A204.1 (cell line): ENCODE measurements at regions not wholly inside any gene's neighbourhood (a gene's known extent, or its start where the extent isn't known, plus 50 kb on each side); places are given as distances from the start of the nearest gene placed in this dataset.

Experiments
- FAIRE-seq: peaks from 2 replicates; lab custom pipeline; 2012; peaks lifted over from hg19 to GRCh38; lab: Jason Lieb, UNC

DNA sequence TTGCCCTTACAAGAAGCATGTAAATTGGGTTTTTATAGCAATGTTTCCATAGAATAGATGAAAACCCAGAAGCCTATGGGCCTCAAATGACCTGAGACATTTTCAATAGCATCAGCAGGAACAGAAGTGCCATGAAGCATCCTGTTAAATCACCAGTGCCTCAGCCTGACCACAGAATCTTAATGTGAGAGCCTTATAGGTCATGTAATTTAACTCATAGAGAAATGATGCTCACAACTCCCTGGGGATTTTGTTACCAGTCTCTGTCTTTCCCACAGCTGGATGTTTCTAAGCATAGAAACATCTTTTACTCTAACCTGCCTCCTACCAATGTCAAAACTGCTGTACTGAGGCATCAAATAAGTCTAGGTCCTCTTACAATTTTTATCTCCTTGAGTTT is 295.8 kb upstream of the ACVR2A start:
- no peak for FAIRE-seq

- no peak for FAIRE-seq
These were observed 296.4 kb upstream of the ACVR2A start for GRCh38 chr2:147548451-147548850.

GRCh38 chr2:147547440-147547839 is 297.4 kb upstream of the ACVR2A start:
- FAIRE-seq = no peak

DNA sequence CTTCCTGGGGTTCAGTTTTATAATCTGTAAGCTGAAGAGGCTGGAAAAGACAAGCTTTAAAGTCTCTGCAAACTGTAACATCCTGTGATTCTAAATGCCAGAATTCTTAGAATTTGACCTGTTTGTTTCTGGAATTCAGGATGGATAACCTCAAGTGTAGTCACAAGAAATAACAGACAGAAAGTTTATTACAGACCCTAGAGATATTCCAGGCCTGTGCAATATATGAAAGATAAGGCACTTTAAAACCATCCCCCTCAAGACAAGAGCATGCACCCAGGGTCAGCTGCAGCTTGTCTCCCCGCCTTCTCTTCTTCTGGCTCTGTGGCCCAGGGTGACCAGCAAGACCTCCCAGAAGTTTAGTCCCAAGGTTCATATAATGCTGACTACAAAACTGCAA is 298.7 kb upstream of the ACVR2A start:
- FAIRE-seq = no peak

DNA sequence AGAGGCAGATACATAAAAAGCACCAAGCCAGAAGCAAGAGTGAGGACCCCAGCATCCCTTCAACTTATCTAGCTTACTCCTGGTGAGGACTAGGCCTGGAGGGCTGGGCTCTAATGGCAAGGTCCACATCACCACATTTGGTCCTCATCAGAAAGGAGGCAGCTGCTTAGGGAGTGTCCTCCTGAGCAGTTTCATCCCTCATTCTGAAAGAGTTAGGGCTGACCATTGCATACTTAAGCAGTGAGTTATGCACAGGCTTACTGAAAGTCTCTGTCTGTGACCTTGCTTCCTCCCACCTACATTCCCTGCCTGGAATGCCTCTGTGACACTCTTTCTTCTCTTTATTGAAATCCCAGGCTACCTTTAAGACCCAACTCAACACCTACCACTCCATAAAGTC is 301.8 kb upstream of the ACVR2A start:
- FAIRE-seq = no peak

- no peak for FAIRE-seq
These were observed 302.5 kb upstream of the ACVR2A start for GRCh38 chr2:147542351-147542750.

DNA sequence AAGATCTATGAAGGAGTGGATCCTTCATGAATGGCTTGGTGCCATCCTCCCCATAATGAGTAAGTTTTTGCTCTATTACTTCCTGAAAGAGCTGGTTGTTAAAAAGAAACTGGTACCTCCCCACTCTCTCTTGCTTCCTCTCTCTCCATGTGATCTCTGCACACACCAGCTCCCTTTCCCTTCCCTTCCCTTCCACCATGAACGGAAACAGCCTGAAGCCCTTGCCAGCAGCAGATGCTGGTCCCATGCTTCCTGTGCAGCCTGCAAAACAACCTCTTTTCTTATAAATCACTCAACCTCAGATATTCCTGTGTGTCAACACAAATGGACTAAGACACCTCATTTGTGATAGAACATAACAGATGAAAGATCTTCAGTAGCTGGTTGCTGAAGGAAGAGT is 303.5 kb upstream of the ACVR2A start:
- no peak for FAIRE-seq

DNA sequence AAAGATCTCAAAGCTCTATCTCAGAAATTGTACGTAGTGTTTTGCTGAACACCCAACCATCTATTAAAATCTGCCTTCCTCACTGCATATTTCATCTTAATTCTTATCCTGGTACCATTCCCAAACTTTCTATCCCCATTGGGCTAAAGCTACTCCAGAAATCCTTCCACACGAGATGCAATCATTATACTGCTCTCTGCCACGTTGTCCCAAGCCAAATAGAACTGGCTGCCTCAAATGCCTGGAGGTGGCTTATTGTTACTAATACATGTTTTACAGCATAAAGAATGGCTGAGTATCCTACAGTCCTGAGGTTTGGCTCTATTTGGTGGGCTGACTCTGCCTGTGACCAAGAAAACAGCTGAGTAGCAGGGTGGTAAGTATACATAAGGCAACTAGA is 306.0 kb upstream of the ACVR2A start:
- no peak for FAIRE-seq

DNA sequence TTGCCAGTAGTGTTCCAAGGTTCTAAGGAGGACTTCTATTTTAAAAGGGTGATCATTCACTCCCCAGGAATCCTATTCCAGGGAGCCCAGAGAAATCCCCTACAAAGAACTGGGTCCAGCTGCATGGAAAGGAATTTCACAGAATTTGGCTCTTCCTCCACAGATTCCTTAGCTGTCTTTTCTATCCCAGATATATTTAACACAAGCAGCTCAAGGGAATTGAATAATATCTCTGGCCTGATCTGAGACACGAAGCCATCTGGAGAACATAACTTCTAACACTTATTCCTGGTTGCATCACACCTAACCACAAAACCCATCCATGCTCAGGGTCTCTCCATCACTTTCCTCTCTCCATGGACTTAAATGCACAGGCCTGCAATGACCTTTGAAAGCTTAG is 306.7 kb upstream of the ACVR2A start:
- no peak for FAIRE-seq

DNA sequence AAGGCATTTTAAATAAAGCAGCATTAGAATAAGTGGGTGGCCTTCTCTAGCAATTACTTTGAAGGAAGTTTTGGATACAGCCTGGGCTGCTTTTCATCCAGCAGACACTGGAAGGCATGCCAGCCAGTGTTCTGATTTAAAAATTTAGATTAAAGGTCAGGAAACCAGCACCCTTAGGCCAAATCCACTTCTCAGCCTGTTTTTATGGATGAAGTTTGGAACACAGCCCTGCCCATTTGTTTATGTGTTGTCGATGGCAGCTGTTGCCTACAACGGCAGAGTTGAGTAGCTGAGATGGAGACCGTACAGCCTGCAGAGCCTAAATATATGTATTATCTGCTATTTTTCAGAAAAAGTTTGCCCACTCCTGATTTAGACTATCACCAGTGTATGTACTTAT is 313.6 kb upstream of the ACVR2A start:
- no peak for FAIRE-seq

DNA sequence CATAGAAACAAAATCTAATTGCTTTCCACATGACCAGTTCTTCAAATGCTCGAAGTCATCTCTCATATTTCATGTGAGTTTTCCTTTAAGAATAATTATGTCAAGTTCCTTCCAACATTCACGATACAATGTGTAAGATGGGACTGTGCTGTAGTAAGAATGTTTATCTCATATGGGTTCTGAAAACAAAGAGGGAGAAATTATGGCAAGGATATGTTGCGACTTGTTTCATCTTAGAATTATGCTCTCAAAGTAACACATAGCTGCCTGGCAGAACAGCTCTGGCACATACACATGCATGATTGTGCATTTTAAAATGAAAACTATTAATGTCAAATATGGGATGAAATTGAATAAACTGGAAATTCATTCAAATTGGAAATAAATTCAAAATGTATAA is 314.8 kb upstream of the ACVR2A start:
- FAIRE-seq = no peak

- FAIRE-seq = no peak
These were observed 318.9 kb upstream of the ACVR2A start for GRCh38 chr2:147525819-147526489.

DNA sequence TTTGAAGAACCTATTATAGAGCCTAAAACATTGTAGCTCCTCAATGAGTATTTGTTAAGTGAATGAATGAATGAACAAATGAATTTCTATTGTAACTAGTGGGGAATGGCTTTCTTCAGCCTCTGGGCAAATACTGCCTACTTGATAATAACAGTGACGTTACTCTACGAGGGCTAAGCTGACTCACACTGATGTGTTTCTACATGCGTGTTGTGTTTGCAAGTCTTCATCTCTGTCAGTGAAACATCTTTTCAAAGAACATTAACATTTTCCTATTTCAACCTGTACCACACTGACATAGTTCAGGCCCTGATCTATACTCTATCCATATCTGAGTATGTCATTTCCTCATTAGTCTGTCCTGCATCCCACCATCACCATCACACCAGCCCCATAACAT is 319.9 kb upstream of the ACVR2A start:
- FAIRE-seq = no peak

DNA sequence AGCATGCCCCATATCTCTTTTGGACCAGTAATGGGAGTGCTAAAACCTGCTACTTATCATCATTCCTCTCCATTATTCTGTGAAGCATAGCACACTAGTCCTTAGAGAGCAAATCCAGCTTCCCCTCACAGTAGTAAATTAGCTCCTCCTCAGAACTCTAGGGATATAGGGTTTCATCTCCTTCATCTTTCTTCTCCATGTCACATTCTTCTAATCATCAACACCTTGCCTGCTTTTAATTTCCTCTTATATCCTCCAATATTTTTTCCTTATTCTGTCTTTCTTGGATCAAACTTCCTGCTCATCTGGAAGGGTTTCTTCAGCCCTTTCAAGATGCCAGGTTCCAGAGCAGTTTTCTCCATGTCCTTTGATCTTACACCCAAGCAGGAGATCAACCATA is 321.4 kb upstream of the ACVR2A start:
- no peak for FAIRE-seq

DNA sequence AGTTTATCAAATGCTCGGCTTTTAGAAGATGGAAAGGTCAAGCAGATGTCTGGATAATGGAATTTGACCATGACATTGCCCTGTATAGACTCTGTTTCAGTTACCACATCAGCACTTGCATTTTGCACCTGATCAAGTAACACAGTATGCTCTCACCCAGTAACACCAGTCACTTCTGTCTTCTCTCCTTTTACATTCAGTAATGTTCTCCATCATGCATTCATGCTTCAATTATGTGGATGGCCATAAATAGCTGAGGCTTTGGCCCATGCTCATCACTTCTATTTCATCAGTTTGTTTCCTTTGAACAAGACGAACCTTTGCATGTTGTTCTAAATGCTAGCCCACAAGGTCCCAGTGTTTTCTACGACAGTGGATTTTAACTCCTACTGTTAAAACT is 322.9 kb upstream of the ACVR2A start:
- no peak for FAIRE-seq

GRCh38 chr2:147520817-147521216 is 324.0 kb upstream of the ACVR2A start:
- FAIRE-seq = no peak

DNA sequence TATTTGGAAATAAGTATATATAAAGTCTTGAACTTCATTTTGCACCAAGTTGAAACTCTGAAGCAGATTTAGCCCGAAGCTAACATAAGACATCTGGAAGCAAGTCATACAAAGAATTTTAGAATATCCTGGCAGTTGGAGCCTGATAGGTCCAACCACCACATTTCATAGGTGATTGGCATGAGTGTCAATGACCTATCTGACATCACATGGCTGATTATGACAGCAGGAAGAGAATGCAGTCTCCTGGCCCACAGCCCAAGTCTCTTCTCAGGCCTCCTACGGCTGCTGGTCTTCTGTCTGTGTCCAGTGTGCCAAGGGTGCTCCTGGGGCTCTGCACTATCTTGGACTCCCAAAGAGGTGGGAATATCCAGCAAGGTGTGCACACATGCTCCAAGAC is 325.7 kb upstream of the ACVR2A start:
- no peak for FAIRE-seq

- no peak for FAIRE-seq
These were observed 329.6 kb upstream of the ACVR2A start for GRCh38 chr2:147515213-147515612.

DNA sequence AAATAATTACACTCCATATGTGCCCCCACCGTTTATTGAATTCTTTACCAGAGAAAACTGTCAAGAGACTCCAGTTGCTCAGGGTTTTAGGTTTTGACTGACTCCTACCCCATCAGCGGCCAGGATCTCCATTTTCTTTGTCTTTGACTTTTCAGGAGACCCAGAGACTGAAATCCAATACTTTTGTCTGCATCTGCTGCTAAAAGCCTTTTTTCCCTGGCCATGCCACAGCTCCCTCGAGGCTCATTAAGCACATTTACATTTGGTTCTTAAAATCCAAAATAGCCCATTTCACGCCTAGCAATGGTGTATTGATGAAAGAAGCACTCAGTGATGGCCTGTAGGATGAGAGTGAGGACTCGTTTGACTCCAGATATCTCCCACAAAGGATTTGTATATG is 332.6 kb upstream of the ACVR2A start:
- no peak for FAIRE-seq

DNA sequence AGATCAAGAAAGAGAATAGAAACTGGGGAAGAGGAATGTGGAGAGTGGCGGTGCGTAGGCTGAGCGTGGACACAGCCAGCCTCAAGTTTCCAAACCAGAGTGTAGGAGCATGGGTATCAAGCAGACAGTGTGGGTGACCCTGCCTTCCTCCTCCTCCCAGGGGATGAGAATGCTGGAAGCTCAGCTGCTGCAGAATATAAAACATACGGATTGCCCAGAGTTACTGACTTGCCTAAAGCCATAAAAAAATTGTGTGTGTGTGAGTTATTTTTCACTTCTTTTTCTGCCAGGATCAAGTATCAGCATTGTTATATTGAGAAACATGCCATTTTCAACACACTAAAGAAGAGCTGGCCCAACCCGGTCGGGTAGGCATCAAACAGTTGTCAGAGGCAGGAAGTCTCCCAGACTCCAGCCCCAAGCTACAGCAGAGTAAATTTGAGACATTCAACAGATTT is 333.3 kb upstream of the ACVR2A start:
- no peak for FAIRE-seq

GRCh38 chr2:147509821-147510220 is 335.0 kb upstream of the ACVR2A start:
- no peak for FAIRE-seq

DNA sequence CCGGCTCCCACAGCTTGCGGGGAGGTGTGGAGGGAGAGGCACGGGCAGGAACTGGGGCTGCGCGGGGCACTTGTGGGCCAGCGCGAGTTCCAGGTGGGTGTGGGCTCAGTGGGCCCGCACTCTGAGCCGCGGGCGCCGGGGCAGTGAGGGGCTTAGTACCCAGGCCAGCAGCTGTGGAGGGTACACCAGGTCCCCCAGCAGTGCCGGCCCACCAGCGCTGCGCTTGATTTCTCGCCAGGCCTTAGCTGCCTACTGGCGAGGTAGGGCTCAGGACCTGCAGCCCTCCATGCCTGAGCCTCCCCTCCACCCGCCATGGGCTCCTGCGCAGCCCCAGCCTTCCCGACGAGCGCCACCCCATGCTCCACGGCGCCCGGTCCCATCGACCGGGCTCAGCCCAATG is 337.9 kb upstream of the ACVR2A start:
- no peak for FAIRE-seq

DNA sequence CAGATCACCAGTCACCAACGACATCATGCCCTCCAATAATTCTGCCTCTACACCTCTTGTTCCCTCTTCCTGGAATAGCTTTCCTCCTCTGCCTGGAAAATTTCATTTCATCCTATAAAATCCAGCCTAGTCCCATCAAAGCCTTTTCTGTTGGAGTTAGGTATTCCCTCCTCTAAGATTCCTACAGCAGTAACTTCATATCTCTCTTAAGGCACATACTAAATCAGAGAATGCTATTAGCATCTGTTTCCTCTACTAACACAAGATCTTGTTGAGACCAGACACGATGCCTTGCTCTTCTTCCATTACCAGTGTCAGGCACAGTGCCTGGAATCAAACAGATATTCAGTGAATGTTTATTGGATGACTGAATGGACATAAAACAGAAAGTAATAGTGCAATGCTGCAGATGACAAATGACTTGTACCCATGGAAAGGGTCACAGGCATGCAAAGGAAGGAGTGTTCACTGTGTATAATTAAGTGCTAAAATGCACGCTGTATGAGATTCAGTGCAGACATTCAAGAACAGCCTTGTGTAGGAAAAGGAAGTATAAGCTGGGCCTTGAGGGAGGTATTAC is 342.0 kb upstream of the ACVR2A start:
- FAIRE-seq = no peak

DNA sequence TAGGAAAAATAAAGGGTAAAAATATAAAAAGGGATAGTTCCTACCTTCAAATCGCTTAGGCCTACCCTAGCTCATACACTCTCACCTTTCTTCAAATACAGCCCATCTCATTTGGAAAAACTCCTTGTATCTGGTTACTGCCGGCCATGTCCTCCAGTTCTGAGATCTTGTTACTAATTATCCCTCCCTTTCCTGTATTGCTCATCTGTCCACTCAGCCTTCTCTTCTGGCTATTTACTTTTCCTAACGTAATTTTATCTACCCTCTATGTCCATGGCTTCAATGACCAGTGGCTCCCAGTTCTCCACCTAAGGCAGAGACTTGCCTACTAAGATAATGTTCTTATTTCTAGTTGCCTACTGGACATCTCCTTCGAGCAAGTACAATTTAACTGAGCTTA is 342.9 kb upstream of the ACVR2A start:
- no peak for FAIRE-seq
